GM12873 (cell line): ENCODE measurements at regions not wholly inside any gene's neighbourhood (a gene's known extent, or its start where the extent isn't known, plus 50 kb on each side); places are given as distances from the start of the nearest gene placed in this dataset.

Experiments used
- TF ChIP-seq, protein P1 (sequence below): IDR thresholded peaks from 2 replicates; pipeline ENCODE4 v1.5.1; 2012; ENCODE audit warnings: low read depth, mild to moderate bottlenecking, moderate library complexity, low read length, control low read depth; ENCODE audit not compliant: insufficient read depth; ENCODE audit errors: missing control alignments

DNA sequence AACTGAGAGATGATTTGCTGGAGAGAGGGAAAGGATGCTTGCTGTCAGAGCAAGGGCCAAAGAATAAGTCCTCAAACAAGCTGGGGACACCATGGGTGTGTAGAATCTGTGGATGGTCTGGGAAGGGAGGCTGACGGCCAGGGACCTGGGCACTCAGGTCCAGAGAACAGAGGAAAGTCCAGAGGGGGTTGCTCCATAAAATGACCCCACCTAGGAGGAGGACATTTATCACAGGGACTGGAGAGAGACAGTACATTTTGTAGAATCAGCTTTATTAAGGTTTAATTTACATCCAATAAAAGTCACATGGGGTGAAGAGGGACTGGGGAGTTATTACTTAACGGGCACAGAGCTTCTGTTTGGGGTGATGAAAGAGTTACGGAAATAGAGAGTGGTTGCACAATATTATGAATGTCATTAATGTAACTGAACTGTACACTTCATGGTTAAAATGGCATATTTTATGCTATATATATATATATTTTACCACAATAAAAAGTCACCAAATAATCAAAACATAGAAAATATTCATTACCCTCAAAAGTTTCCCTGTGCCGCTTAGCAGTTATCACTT, 73.0 kb upstream of the ABCD3 start:
- TF ChIP-seq, protein P1, sequence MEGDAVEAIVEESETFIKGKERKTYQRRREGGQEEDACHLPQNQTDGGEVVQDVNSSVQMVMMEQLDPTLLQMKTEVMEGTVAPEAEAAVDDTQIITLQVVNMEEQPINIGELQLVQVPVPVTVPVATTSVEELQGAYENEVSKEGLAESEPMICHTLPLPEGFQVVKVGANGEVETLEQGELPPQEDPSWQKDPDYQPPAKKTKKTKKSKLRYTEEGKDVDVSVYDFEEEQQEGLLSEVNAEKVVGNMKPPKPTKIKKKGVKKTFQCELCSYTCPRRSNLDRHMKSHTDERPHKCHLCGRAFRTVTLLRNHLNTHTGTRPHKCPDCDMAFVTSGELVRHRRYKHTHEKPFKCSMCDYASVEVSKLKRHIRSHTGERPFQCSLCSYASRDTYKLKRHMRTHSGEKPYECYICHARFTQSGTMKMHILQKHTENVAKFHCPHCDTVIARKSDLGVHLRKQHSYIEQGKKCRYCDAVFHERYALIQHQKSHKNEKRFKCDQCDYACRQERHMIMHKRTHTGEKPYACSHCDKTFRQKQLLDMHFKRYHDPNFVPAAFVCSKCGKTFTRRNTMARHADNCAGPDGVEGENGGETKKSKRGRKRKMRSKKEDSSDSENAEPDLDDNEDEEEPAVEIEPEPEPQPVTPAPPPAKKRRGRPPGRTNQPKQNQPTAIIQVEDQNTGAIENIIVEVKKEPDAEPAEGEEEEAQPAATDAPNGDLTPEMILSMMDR = no peak

DNA sequence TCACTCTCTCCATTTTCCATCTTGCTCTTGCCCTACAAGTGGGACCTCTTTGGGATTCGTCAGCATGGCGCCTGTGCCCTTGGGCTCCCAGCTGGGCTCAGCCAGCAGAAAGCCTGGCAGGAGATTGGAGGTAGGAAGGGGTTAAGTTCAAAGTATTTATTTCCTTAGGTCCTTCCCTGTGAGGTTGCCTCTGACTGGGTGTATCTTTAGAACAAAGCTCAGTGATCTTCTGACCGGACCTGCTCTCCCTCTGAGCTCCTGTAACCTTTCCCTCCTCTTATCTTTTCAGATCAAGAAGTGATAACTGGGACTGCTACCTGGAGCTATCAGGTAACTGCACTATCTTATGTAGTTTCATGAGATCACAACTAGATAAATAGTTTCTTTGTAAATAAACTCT, 75.8 kb upstream of the ABCD3 start:
- TF ChIP-seq, protein P1 = no peak

DNA sequence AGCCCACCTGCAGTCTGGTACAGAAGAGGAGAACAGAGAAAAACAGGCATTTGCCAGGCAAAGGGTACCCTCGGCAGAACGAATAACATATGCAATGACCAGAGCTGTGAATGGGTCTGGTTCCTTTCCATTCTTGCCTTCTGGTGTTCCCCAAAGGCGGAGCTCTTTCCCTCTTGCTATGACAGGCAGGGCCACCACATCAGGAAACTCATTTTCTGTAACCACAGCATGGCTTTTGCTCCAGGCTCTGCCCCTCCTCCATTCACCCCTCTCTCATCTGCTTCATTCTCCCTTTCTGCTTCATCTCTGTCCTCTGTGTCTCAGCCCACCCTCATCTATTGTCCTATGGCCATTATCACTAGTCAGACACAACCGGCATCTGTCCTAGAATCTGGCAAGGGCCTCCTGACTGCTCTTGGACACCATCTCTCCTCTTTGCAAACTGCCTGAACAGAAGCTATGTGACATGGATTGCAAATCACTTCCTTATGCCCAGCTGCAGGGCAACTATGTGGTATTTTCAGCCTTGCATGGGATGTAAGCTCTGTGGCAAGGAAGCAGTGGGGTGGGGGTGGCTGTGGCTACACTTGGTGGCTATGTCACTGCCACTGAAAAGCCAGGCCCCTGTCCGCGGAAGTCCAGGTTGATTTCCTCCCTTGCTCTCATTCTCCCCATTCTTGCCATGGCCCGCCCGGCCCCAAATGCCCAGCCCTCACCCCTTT, 78.8 kb upstream of the ABCD3 start:
- TF ChIP-seq, protein P1 = no peak

DNA sequence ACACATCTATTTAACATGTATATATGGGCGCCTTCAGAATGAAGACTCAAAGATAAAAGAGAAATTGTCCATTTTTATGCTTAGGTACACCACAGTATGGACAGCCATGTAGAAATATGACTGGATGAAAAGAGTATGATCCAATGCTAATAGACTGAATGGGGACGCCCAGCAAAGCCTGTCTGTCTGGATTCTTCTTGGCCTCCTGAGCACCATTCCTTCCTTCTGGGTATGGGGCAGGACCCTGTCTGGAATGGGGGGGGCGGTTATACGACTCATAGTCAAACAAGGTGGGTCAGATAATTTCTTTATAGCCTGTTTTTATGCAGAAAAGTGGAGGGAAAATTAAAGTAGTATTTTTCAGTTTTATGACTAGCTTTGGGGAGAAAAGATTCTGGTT, 81.2 kb upstream of the ABCD3 start:
- TF ChIP-seq, protein P1 = no peak

DNA sequence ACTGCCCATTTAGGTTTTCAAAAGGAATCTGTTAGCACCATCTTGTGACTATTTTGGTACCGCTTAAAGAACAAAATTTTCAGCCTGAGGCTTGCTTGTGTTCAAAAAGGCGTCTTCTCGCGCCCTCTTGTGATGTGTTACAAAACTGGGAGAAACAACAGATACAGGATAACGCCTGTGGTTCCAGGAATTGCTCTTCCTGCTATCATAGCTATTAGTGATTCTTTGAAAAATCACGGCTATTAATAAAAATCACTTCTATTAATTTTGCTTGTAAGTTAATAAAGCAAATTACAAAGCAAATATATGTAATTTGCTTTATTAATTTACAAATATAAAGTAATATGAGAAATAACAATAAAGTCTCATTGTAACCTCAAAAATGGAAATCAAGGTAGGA, 82.2 kb upstream of the ABCD3 start:
- TF ChIP-seq, protein P1 = peak; percentile 70

DNA sequence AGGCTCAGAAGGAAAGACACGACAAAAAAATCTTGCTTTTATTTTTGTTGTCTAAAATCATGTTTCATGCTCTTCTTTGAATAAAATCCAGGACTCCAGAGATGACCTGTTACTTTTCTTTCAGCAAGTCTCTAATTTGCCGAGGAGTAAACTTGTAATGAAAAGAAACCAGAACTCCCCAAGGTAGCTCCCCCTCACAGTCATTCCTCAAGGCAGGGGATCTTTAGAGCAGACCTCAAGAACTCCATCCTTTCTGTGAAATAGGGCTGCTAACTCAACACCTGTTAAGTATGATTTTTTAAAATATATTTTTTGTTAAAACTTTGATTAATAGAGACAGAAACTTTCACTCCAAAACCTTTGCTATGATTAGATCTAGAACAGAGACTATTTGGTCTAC, 82.7 kb upstream of the ABCD3 start:
- TF ChIP-seq, protein P1 = no peak

DNA sequence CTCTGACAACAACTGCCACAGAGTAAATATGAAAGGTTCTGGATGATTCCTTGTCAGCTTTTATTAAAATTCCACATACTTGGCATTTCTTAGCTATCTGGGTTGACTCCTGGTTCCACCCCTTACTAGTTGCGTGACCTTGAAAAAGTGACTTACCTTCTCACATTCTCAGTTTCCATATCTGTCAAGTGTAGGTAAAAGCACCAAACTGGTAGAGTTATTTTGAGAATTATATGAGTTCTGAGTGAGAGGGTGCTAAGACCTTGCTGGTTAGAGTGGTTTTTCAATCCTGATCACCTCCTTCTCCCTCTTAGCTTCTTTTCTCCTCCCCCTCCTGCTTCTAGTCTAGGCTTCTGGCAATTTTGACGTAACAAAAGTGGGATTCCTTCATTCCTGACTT, 83.4 kb upstream of the ABCD3 start:
- TF ChIP-seq, protein P1 = no peak
